ENCODE measurements at regions not wholly inside any gene's neighbourhood (a gene's known extent, or its start where the extent isn't known, plus 50 kb on each side); places are given as distances from the start of the nearest gene placed in this dataset.
"Not testable (repeated sequence)": the region's sequence is repeated elsewhere in the genome, so short reads cannot be mapped to it uniquely, and the experiment has no call there.

DNA sequence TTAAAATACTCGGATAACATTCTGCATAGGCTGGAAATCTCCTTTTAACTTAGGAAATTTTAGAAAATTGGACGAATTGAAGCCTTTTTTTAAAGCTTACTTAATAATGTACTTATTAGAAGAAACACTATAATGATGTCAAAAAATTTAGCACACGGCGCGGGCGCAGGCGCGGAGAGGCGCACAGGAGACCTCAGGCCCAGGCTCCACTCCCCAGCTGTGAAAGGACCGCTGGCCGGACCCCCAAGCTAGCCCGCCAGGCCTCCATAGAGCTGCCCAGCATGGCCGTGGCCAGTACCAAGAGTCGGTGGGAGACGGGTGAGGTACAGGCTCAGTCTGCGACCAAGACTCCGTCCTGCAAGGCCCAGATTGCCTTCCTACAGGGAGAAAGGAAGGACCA is 78.8 kb upstream of the PABPC3 start:
- not testable (repeated sequence) for TF ChIP-seq EP300 (IDR thresholded peaks at IDR 0.05; ENCODE audit: borderline replicate concordance in 1 of 2, control insufficient read depth in 1 of 2, low read depth in 2 of 2, low read length in 2 of 2); EZH2 (IDR thresholded peaks at IDR 0.05; ENCODE audit: borderline replicate concordance, control insufficient read depth, low read depth, low read length); NFYB (IDR thresholded peaks at IDR 0.05; ENCODE audit: insufficient read depth, low read depth, low read length); HDAC2 (IDR thresholded peaks at IDR 0.05); TAF1 (IDR thresholded peaks at IDR 0.05; ENCODE audit: borderline replicate concordance, low read depth, low read length); FOXK2 (IDR thresholded peaks at IDR 0.05); CBX3 (IDR thresholded peaks at IDR 0.05; ENCODE audit: borderline replicate concordance, low read depth); SPI1 (IDR thresholded peaks at IDR 0.05; ENCODE audit: borderline replicate concordance, insufficient read depth, low read depth, low read length); RCOR1 (conservative IDR thresholded peaks at IDR 0.05; ENCODE audit: low read depth, low read length)
- TF ChIP-seq, protein P1, sequence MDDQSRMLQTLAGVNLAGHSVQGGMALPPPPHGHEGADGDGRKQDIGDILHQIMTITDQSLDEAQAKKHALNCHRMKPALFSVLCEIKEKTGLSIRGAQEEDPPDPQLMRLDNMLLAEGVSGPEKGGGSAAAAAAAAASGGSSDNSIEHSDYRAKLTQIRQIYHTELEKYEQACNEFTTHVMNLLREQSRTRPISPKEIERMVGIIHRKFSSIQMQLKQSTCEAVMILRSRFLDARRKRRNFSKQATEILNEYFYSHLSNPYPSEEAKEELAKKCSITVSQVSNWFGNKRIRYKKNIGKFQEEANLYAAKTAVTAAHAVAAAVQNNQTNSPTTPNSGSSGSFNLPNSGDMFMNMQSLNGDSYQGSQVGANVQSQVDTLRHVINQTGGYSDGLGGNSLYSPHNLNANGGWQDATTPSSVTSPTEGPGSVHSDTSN (IDR thresholded peaks at IDR 0.05; ENCODE audit: insufficient replicate concordance, low read depth, low read length) = not testable (repeated sequence)
- TF ChIP-seq, protein P2, sequence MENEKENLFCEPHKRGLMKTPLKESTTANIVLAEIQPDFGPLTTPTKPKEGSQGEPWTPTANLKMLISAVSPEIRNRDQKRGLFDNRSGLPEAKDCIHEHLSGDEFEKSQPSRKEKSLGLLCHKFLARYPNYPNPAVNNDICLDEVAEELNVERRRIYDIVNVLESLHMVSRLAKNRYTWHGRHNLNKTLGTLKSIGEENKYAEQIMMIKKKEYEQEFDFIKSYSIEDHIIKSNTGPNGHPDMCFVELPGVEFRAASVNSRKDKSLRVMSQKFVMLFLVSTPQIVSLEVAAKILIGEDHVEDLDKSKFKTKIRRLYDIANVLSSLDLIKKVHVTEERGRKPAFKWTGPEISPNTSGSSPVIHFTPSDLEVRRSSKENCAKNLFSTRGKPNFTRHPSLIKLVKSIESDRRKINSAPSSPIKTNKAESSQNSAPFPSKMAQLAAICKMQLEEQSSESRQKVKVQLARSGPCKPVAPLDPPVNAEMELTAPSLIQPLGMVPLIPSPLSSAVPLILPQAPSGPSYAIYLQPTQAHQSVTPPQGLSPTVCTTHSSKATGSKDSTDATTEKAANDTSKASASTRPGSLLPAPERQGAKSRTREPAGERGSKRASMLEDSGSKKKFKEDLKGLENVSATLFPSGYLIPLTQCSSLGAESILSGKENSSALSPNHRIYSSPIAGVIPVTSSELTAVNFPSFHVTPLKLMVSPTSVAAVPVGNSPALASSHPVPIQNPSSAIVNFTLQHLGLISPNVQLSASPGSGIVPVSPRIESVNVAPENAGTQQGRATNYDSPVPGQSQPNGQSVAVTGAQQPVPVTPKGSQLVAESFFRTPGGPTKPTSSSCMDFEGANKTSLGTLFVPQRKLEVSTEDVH (IDR thresholded peaks at IDR 0.05; ENCODE audit: low read depth, partially characterized antibody) = not testable (repeated sequence)
